Stimulated activated naive CD4-positive, alpha-beta T cell treated with Interleukin-2 at 50 U/mL for 16 hours (primary cell): ENCODE measurements at regions not wholly inside any gene's neighbourhood (a gene's known extent, or its start where the extent isn't known, plus 50 kb on each side); places are given as distances from the start of the nearest gene placed in this dataset.

ENCODE experiments used
- DNase-seq: peaks from one replicate; lab custom pipeline; 2025; lab: John Stamatoyannopoulos, UW

- DNase-seq = no peak
Observed at GRCh38 chr13:77480066-77480465, 55.4 kb upstream of the SCEL start.

- no peak for DNase-seq
Observed at GRCh38 chr13:77479326-77479725, 56.2 kb upstream of the SCEL start.

GRCh38 chr13:77477299-77477848 lies 58.1 kb upstream of the SCEL start:
- DNase-seq = no peak

DNA sequence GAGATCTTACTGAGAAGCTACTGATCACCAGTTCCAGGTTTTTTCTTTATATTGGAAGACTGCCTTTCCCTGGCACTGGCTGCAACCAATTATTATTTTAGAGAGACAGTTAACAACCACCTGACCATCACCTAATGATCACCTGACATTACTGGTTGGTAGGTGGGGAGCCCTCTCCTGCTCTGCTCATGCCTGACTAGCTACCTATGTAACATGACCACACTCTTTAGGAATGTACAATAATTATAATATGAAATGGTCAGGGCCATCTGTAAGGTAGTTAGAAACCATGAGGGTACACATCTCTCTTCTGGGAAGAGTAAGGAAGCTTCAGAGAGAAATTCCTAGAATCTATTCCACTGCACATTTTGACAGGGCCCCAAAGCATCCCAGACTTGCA lies 59.0 kb upstream of the SCEL start:
- DNase-seq = no peak

DNA sequence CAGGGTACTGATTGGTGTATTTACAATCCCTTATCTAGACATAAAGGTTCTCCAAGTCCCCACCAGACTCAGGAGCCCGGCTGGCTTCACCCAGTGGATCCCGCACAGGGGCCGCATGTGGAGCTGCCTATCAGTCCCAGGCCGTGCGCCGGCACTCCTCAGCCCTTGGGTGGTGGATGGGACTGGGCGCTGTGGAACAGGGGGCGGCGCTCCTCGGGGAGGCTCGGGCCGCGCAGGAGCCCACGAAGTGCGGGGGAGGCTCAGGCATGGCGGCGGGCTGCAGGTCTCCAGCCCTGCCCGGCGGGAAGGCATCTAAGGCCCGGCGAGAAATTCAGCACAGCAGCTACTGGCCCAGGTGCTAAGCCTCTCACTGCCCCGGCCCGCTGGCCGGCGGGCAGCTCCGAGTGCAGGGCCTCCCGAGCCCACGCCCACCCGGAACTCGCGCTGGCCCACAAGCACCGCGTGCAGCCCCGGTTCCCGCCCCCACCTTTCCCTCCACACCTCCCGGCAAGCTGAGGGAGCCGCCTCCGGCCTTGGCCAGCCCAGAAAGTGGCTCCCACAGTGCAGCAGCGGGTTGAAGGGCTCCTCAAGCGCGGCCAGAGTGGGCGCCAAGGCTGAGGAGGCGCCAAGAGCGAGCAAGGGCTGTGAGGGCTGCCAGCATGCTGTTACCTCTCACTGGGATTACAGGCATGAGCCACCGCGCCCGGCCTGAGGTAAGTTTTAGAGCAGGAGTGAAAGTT lies 60.0 kb upstream of the SCEL start:
- DNase-seq = no peak

DNA sequence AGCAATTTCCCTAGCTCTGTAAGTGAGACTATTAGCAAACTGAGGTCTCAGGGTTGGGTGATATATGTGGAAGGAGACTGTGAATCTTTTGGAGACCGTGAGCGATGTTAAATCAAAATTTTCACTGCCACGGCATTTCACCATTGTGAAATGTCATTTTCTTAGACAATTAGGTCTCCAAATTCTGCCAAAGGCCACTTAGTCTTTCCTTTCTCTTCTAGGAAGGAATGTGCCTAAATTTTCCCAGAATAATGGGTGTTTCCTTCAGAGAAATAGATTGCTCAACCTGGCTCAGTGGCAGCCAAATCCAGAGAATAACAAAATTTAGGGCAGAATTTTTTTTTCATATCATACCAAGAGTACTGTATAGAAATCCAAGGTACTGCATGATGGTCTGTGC lies 64.5 kb upstream of the SCEL start:
- DNase-seq = no peak

- no peak for DNase-seq
Observed at GRCh38 chr13:77466753-77467422, 68.6 kb upstream of the SCEL start.

- no peak for DNase-seq
Observed at GRCh38 chr13:77465603-77466195, 69.8 kb upstream of the SCEL start.

DNA sequence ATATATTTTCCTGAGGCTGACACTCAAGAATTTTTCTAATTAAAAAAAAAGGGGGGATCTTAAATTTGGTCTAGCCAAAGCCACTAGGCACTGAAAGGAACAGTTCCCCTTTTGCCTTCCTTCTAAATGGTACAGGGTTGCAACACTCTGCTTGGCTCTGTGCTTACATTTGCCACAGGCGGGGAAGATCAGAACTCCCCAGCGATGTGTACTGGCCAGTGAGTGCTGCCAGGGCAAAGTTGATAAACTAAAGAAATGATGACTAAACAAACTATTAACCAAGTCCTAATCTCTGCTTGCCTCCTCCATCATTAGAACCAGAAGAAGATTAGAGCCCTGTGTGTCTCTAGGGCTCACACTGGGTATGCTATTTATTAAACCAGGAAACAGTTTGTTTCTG lies 75.3 kb upstream of the SCEL start:
- no peak for DNase-seq

DNA sequence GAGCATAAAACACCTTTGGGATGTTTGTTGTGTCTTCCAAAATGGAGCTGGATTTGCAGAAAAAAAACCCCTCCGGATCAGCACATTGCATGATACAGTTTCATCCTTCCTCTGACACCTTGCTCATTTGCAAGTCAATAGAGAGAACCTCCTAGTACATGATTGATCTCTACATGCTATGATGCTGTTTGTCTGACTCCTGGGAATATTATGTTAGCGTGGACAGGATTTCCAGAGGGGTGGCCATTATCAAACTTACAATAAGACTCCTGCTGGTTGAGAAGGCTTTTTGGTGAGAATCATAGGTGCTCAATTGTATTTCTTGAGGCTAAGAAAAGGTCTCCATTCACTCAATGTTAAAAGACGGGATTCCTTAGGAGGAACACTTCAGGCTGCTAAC lies 75.9 kb upstream of the SCEL start:
- DNase-seq = no peak

- DNase-seq = no peak
Observed at GRCh38 chr13:77458736-77459135, 76.8 kb upstream of the SCEL start.

DNA sequence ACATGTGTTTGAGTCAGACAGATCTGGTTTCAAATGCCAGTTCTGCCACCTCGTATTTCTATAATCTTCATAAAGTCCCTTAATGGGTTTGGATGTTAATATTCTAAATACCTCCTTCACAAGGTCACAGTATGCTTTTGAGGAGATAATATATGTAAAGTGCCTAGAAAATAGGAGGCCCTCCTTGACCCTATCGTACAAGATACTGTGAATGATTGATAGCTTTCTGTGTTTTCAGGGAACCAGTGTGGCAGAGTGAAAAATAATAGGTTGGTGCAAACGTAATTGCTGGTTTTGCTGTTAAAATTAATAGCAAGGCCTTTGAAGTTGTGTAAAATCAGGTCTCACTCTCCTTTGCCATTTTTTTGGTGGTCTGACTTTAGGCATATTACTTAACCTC lies 77.5 kb upstream of the SCEL start:
- no peak for DNase-seq

GRCh38 chr13:77456271-77456670 lies 79.2 kb upstream of the SCEL start:
- DNase-seq = no peak

- DNase-seq = no peak
Observed at GRCh38 chr13:77449265-77449664, 86.2 kb upstream of the SCEL start.

- DNase-seq = no peak
Observed at GRCh38 chr13:77448689-77449088, 86.8 kb upstream of the SCEL start.

DNA sequence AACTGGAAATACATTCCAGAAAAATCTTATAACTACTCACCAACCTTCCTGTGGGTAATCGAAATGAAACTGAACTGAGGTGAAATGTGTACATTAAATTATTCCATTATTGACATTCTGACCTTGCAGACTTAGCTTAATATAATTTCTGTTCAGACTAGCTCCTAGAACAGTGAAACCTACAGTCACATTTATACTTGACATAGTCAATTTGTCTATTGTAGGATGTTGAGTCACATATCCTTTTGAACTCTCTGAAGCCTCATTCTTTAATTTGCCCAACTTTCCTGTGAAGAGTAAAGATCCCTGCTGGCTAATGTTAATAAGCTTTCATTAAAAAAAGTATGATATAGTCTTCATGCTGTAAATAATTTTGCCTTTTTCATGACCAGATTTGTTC lies 92.0 kb upstream of the SCEL start:
- no peak for DNase-seq

DNA sequence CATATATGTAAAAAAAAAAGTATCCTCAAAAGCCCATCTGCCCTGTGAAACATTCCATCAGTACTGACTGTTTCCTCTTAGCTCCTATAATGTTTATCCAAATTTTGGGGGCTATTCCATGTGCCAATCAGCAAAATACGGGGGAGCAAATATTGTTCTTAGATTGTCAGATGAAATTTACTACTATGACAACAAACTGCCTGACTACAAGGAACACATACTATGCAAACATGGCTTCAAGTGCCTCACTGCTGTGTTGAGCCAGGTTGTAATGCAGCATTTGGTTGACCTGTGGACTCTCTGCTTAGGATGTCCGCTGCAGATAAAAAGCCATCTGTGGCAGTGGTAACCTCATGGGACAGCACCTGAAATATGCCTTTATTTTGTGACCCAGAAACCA lies 98.2 kb upstream of the SCEL start:
- DNase-seq = no peak

- DNase-seq = no peak
Observed at GRCh38 chr13:77434289-77434688, 101.2 kb upstream of the SCEL start.

GRCh38 chr13:77431449-77431848 lies 104.1 kb upstream of the SCEL start:
- DNase-seq = no peak

- DNase-seq = no peak
Observed at GRCh38 chr13:77430377-77430951, 103.6 kb upstream of the MYCBP2 start.

DNA sequence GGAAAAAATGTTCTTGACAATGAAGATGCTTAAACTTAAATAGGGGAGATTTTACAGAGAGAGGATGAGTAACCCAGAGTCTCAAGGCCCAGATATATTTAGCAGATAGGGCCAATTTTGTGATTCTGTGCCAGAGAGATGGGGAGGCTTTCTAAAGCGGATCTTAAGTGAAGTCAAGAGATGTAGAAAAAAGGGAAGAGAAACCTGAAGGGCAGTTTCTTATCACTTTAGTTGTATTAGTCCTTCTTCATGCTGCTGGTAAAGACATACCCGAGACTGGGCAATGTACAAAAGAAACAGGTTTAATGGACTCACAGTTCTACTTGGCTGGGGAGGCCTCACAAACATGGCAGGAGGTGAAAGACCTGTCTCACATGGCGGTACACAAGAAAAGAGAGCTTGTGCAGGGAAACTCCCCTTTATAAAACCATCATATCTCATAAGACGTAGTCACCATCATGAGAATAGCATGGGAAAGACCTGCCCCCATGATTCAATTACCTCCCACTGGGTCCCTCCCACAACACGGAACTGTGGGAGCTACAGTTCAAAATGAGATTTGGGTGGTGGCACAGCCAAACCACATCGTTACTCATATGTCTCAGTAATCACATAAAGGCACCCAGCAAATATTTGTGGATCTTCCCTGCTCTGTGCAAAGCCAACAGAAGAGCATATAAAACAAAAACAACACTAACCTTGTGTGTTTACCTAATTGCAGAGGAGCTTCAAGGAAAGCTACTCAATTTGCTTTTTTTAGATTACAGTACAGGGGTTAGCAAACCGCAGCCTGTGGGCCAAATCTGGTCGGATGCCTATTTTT lies 102.6 kb upstream of the MYCBP2 start:
- peak; percentile 68 for DNase-seq

- DNase-seq = no peak
Observed at GRCh38 chr13:77425705-77426104, 98.8 kb upstream of the MYCBP2 start.
